ENCODE measurements at regions not wholly inside any gene's neighbourhood (a gene's known extent, or its start where the extent isn't known, plus 50 kb on each side); places are given as distances from the start of the nearest gene placed in this dataset.
A peak's percentile ranks its signal among the peaks of the same experiment; 100 is the strongest.
"Not testable (repeated sequence)": the region's sequence is repeated elsewhere in the genome, so short reads cannot be mapped to it uniquely, and the experiment has no call there.

DNA sequence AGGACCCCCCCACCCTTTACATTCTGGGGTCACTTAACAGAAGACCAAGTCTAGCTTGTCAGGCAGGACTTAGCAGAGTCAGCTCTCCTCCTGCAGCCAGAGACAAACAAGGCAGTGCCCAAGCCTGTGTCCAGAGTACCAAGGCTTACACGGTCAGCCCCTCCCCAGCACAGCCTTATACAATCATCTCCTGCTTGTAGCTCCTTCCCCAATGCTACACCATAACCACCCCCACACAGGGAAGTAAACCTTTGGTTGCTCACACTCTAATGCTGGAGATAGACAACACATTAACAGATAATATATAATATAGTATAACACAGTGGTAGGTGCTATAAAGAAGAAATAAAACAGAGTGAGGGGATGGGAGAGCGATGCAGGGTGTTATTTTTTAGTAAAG lies 175.4 kb upstream of the PWP1 start:
- no peak for DNase-seq

DNA sequence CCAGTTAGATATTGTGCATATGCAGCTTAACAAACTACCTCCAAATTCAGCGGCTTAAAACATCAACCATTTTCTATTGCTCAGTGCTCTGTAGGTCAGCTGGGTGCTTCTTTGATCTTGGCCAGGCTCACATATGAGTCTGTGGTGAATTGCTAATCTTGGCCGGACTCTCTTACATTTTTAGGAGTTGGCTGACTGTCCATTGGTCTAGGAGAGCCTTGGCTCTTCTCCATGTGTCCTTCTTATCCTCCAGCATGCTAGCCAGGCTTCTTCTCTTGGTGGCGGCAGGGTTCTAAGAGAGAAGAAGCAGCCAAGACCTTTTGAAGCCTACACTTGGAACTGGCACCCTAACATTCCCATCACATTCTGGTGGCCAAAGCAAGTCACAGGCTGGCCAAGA lies 174.3 kb upstream of the PWP1 start:
- no peak for DNase-seq

GRCh38 chr12:107512391-107512790 lies 173.2 kb upstream of the PWP1 start:
- no peak for DNase-seq

DNA sequence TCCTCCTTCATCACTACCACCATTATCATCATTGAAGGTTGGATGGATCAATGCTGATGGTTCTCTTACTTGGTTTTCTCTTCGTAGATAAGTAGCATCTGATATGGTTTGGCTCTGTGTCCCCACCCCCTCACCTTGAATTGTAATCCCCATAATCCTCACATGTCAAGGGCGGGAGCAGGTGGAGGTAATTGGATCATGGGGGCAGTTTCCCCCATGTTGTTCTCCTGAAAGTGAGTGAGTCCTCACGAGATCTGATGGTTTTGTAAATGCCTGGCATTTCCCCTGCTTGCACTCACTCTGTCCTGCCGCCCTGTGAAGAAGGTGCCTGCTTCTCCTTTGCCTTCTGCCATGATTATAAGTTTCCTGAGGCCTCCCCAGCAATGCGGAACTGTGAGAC lies 172.4 kb upstream of the PWP1 start:
- no peak for DNase-seq

DNA sequence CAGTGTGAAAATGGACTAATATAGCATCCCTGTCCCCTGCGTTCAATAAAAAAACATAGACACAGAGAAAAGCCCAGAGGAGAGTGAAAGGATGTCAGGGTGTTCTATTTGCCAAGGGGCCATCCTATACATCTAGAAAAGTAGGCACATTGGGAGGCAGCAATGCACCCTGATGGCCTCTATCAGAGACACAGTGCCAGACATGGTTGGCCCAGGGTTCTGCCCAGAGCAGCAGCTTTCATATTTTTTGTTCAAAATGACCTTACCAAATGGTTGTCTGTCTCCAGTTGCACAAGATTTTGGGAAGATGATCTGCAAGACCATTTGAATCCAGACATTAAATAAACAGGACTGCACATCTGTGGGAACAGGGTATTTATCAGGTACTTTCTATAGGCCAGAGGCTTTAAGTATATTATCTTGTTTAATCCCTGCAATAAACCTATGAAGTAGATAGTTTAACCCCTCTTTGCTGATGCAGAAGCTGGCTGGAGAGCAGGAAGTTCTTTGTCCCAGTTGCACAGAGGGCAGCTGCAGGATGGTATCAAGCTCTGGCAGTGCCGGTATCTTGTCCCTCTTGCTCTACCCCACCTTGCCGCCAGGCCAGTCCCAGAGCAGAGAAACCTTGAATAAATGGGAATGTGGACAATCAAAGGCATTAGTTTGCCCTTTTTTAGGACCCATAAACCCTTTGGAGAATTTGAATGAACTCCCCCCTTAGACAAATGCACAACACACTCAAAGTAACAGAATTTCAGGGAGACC lies 171.8 kb upstream of the PWP1 start:
- no peak for DNase-seq

DNA sequence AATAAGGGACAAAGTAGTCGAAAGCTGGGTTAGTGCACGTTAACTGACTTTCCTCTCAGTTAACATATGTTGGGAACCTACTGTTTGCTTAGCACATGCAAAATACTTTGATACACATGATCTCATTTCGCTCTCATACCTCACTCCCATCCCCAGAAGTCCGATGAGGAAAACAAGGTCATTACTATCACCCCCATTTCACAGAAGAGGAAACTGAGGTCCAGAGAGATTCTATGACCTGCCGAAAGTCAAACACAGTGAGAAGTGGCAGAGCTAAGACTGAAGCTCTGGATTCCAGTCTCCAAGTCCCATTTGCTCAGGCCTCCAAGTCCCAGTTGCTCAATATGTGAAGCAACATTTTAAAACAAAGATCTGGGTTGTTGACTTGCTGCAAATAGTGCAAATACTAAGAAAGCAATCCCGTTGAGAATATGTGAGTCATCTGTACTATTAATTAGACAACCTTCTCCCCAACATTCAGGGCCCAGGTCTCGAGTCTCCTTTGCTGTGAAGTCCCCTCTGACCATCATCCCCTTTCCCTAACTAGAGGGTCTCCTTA lies 170.6 kb upstream of the PWP1 start:
- no peak for DNase-seq

DNA sequence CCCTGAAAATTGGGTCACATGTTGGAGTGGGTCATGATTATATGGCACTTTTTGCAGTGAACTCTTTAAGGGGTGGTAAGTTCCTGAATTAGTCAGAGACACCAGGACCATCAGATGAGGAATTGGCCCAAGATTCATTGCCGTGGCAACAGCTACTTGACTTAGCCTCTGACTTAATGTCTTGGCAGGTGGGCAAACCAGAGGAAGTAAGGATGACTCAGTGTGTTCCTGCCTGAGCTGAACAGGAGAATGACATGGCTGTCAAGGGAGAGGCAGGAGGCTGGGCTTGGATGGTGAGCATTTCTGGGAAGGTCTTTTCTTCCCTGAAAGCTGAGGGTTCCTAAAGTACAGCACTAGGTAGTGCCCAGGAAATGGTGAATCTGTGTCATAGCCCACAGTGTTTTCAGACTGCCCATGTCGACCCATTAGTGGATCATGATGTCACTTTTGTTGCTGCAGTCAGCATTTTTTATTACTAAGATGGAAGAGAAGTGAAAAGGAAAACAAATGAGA lies 170.1 kb upstream of the PWP1 start:
- peak; percentile 76 for DNase-seq

DNA sequence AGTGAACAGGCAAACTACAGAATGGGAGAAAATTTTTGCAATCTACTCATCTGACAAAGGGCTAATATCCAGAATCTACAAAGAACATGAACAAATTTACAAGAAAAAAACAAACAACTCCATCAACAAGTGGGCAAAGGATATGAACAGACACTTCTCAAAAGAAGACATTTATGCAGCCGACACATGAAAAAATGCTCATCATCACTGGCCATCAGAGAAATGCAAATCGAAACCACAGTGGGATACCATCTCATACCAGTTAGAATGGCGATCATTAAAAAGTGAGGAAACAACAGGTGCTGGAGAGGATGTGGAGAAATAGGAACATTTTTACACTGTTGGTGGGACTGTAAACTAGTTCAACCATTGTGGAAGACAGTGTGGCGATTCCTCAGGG lies 167.8 kb upstream of the PWP1 start:
- not testable (repeated sequence) for DNase-seq

DNA sequence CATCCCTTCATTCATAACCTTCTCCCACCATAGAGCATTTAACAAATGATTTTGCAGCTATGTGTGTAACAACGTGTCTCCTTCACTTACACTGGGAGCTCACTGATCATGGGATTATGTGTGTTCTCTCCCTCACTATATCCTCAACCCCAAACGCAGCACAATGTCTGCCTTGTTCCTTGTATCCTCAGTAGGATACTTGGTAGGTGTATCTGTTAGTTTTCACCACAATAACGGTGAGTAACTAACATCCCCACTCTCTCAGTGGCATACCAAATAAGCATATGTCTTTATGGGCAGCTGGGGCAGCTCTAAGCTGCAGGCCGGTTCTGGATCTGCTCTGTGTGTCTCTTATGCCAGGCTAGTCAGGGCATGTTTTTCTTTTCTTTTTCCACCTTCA lies 166.7 kb upstream of the PWP1 start:
- DNase-seq = no peak

DNA sequence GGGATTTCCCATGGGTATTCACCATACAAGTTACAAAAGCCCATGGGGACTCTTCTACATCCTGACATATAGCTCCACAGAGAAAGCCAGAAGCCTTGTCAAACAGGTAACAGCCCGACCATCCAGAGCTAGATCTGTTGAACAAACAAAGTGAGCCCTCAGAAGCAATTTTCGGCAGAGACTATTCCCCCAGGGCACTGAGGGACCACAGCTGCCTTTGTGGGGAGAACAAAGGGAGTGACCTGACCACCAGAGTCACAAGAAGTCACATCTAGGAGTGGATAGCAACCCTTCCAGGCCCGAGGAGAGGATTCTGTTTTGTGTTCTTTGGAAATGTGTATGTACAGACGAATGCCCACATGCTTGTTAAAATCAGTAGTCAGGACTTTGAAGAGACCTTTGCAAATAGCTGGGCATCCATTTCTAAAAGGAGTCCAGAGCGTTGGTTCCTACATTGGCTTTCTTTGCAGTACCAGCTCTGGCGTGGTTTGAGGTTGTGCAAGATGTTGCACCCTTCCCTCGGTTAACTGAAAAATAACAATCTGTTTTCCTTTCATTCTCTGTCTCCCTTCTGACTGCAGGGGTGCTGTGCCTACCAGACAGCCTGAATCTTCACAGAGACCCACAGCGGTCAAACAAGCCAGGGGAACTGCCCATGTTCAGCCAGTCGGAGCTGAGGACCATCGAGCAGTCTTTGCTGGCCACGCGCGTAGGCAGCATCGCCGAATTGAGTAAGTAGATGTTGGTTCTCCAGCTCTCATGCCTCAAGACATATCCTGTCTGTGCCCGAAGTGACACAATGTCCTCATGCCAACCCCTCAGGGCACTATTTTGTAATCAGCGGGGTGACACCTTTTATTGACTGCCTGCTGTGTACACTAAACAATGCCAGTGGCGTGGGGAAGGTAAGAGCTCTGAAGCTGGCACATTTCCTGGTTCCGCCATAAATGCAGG lies 165.4 kb upstream of the PWP1 start:
- DNase-seq = no peak

DNA sequence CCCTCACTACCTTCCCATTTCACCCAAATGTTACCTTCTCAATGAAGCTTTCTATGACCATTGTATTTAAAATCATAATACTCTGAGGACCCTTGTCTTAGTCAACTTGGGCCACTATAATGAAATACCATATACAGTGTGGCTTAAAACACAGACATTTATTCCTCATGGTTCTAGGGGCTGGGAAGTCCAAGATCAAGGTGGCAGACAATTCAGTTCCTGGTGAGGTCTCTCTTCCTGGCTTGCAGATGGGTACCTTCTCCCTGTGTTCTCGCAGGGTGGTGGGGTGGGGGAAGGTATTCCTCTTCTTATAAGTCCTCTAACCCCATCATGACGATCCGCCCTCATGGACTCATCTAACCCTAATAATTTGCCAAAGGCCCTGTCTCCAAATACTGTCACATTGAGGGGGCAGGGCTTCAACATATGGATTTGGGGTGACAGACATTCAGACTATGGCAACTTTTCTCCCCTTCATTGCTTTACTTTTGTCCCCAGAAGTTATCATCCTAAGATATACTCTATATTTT lies 163.7 kb upstream of the PWP1 start:
- DNase-seq = no peak

GRCh38 chr12:107522692-107523477 lies 162.7 kb upstream of the PWP1 start:
- DNase-seq = no peak

DNA sequence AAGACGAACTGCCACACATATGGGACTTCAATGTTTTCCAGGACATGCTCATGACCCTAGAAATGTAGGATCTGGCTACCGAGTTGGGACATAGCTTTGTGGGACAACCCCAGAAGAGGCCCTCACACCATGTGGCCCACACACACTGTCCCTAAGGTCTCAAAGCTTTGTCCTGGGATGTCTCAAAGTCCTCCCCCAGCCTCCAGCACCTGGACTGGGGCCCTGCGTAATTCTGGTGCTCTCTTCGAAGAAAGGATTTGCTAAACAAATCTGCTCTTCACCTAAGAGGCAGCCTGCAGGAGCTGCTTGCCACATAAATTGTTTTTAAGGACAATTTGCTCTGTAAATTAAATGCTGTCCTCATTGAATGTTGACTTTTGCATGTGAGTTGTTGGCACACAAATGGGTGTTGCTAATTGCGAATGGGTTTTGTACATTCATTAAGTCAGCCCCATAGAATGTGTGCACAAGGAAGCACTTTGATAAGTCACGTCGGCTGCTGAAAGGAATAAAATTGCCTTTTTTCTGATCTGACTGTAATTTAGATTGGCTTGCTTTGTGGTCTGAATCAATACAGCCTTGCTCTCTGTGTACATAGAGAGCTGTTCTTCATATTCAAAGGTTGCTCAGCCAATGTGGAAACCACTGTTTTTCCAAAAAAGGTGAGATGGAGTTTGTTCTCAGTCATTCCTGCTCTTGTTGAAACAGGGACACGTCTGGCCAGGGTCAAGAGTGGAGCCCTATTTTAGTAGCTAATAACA lies 161.6 kb upstream of the PWP1 start:
- DNase-seq = no peak

DNA sequence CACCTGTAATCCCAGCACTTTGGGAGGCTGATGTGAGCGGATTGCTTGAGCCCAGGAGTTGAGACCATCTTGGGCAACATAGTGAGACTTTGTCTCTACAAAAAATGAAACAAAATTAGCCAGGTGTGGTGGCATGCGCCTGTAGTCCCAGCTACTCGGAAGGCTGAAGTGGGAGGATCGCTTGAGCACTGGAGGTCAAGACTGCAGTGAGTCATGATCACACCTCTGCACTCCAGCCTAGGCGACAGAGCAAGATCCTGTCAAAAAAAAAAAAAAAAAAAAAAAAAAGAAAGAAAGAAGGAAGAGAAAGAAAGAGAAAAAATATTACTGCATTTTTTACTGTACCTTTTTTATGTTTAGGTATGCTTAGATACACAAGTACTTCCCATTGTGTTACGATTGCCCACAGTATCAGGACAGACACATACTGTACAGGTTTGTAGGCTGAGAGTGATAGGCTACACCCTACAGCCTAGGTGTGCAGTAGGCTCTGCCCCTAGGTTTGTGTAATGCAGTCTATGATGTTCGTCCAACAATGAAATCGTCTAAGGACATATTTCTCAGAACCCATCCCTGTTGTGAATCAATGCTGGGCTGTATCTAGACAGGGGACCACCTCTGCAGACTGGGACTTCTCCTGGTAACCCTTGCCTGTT lies 160.4 kb upstream of the PWP1 start:
- DNase-seq = no peak

DNA sequence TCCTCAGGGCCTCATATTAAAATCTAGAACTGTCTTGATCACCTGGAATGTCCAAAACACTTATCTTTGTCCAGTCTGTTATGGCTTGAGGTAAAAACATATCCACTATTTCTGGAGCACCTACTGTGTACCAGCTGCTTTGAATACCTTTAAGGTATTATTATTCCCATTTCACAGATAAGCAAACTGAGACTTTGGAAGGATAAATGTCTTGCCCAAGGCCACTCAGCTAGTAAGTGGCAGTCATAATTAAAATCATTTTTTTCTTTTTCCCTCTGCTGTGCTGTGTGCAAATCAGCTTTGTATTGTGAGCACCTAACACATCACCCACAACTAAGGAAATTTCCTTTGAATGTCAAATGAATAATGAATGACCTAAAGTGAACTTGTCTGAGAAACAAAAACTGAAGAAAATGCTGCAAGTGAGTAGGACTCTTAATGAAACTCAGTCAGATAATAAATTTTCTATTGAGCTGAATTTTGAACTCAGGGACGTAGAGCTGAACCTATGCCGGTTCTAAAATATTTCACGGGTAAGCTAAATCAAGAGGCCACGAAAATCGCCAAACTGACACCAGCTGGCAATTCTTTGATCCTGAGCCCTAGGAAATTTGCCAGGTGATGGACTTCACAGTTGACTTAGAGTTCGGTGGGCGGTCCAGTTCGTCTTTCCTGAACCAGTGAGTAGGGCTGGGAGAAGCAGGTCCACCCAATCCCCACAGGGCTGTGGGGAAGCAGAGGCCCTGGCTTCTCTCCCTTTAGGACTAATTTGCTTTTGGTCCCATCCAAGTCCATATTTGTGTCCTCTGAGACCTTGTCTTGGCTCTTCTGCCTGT lies 159.7 kb upstream of the PWP1 start:
- DNase-seq = no peak

DNA sequence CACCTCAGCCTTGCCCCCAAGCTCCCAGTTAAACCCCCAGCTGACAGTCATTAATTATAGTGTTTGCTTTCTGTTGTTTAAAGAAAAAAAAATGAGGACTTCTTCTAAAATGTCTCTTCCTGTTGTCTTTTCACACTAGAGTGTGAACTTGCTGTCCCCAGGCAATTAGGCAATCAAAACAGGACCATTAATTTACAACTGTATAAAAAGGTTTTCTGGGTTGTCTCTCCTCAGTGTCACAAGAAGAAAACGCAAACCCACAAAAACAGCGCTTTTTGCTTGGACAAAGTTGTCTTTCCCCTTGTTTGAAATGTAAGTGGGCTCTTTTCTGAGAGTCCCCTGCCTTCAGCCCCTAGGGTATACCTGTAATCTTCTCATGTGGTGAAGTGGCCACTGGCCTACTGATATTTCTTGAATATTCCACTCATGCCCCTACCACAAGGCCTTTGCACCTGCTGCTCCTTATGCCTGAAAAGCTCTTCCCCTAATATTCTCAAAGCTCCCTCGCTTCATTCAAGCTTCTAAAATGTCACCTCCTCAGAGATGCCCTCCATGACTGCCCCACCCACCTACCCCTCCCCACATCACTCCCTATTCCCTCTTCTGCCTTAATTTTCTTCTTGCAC lies 158.9 kb upstream of the PWP1 start:
- DNase-seq = no peak

DNA sequence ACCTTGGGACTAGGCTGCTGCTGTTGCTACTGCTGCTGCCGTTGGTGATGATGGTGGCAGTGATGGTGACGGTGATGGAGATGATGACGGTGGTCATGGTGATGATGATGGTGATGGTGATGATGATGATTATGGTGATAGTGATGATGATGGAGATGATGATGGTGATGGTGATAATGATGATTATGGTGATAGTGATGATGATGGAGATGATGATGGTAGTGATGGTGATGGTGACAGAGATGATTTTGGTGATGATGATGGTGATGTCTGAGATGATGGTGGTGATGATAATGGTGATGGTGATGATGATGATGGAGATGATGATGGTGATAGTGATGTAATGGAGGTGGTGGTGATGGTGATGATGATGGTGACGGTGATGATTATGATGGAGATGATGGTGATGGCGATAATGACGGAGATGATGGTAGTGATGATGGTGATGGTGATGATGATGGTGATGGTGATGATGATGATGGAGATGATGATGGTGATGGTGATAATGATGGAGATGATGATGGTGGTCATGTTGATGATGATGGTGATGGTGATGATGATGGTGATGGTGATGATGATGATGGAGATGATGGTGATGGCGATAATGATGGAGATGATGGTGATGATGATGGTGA lies 156.8 kb upstream of the PWP1 start:
- DNase-seq = no peak

- DNase-seq = no peak
Observed at GRCh38 chr12:107529991-107530390, 155.6 kb upstream of the PWP1 start.

DNA sequence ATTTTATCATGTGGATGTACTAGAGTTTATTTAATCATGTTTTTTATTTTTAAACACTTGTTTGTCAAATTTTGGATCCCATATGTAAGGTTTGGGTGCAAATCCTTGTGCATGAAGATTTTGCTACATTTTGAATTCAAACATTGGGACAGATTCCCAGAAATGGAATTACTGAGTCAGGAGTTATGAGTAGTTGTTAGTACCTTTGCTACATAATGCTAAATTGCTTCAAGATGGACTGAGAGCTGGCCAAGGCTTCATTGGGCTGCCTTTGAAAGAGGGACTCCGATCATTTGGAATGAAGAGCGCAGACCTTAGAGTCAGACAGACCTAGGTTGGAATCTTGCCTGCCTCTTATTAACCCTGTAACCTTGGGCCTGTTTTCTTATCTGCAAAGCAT lies 154.9 kb upstream of the PWP1 start:
- DNase-seq = peak; percentile 78

Data from right hindlimb (tissue), 1 donor.